K562 (cell line): ENCODE measurements at regions not wholly inside any gene's neighbourhood (a gene's known extent, or its start where the extent isn't known, plus 50 kb on each side); places are given as distances from the start of the nearest gene placed in this dataset.

Experiments
- ATAC-seq: fragments of 200-7000 bp; cut with Tn5 transposase; 3 replicates; pipeline ENCODE4 v1.9.1; 2020; ENCODE audit warnings: moderate library complexity
- BruUV-seq: library from RNA; stranded (reverse); fragments of 400-500 nt; replicated peaks from 2 replicates; lab custom pipeline; 2021; lab: Mats Ljungman, UMichigan
- CTCF ChIA-PET: fragments of 300-600 bp; formaldehyde crosslinking; extraction: SDS; loops from one replicate; lab custom pipeline; 2021; ENCODE audit warnings: low intra/inter-chr PET ratio; lab: Yijun Ruan, JAX
- POLR2A ChIA-PET: fragments of 300-600, 350-650 bp; sonication (Branson Sonifier 250); formaldehyde crosslinking; extraction: SDS; loops from one replicate; lab custom pipeline; 2021; ENCODE audit warnings: antibody characterized with exemption, inconsistent platforms; lab: Yijun Ruan, JAX
- DNase-seq, 4 experiments: peaks; one replicate each; pipeline versions ENCODE4 v3.0.0 to v3.0.0-alpha.2; 2011 to 2018; ENCODE audit warnings: low spot score in 3 of 4, mixed read lengths in 3 of 4; ENCODE audit errors: extremely low read depth in 1 of 4
- FAIRE-seq: peaks from 2 replicates; lab custom pipeline; 2011; peaks lifted over from hg19 to GRCh38; lab: Jason Lieb, UNC
- H2AFZ ChIP-seq: 2 replicates; pipeline ENCODE4 v1.6.0; 2011; ENCODE audit warnings: low read depth, low read length, control low read depth, inconsistent platforms
- H3K27ac ChIP-seq: fragments of 200-600 bp; 3 replicates; pipeline ENCODE4 v1.8.0; 2011; ENCODE audit warnings: low read depth, mild to moderate bottlenecking, control low read depth, inconsistent platforms, low read length, moderate library complexity, mixed read lengths; ENCODE audit errors: extremely low read depth
- H3K27me3 ChIP-seq, 2 experiments: fragments of 300-600 bp in 1 of 2; 2 replicates in 1 of 2; 3 replicates in 1 of 2; pipeline versions ENCODE4 v1.6.0 to v1.8.0; 2011; ENCODE audit warnings: inconsistent platforms in 2 of 2, low read length in 2 of 2, mild to moderate bottlenecking in 1 of 2, mixed read lengths in 1 of 2, moderate library complexity in 1 of 2; ENCODE audit not compliant: control insufficient read depth in 2 of 2, insufficient read depth in 2 of 2
- H3K36me3 ChIP-seq: fragments of 300-600 bp; 3 replicates; pipeline ENCODE4 v1.8.0; 2011; ENCODE audit warnings: mild to moderate bottlenecking, low read length, inconsistent platforms; ENCODE audit not compliant: control insufficient read depth, insufficient read depth
- H3K4me1 ChIP-seq, 2 experiments: fragments of 200-600 bp in 1 of 2; replicated peaks in 1 of 2; 2 replicates in 1 of 2; 3 replicates in 1 of 2; pipeline versions ENCODE4 v1.5.1 to v1.8.0; 2011; ENCODE audit warnings: inconsistent platforms in 2 of 2, low read length in 2 of 2, mild to moderate bottlenecking in 1 of 2, mixed read lengths in 1 of 2, moderate library complexity in 1 of 2; ENCODE audit not compliant: control insufficient read depth in 2 of 2, insufficient read depth in 2 of 2
- H3K4me2 ChIP-seq: 2 replicates; pipeline ENCODE4 v1.6.1; 2011; ENCODE audit warnings: low read length, control low read depth, inconsistent platforms, mixed read lengths; ENCODE audit not compliant: insufficient read depth
- H3K4me3 ChIP-seq: fragments of 200-600 bp; sonication (generic), shearing (Covaris generic); 2 replicates; pipeline ENCODE4 v1.5.1; 2016; ENCODE audit warnings: control low read depth, inconsistent platforms
- H3K79me2 ChIP-seq: fragments of 200-600 bp; 3 replicates; pipeline ENCODE4 v1.8.0; 2011; ENCODE audit warnings: low read length, inconsistent platforms; ENCODE audit not compliant: control insufficient read depth, insufficient read depth
- H3K9ac ChIP-seq, 2 experiments: 2 replicates each; pipeline versions ENCODE4 v1.6.0 to v1.6.1; 2011; ENCODE audit warnings: low read depth in 2 of 2, low read length in 2 of 2, control low read depth in 1 of 2, inconsistent platforms in 1 of 2, mild to moderate bottlenecking in 1 of 2, mixed read lengths in 1 of 2; ENCODE audit not compliant: insufficient read depth in 1 of 2
- H3K9me1 ChIP-seq: one replicate; pipeline ENCODE4 v1.6.0; 2011; ENCODE audit warnings: inconsistent platforms, mild to moderate bottlenecking, low read length, moderate library complexity; ENCODE audit not compliant: control insufficient read depth, insufficient read depth
- H3K9me3 ChIP-seq: replicated peaks from 2 replicates; pipeline ENCODE4 v1.5.1; 2011; ENCODE audit warnings: low read depth, low read length, inconsistent platforms; ENCODE audit not compliant: control insufficient read depth, insufficient read depth
- H4K20me1 ChIP-seq: replicated peaks from 2 replicates; pipeline ENCODE4 v1.6.1; 2011; ENCODE audit warnings: low read length, inconsistent platforms, mixed read lengths; ENCODE audit not compliant: control insufficient read depth, insufficient read depth
- RAD21 ChIP-seq, 2 experiments: fragments of 250-450 bp in 1 of 2; fragments of 450-650 bp in 1 of 2; sonication (Bioruptor Pico) in 1 of 2; formaldehyde crosslinking in 1 of 2; IDR thresholded peaks in 1 of 2; conservative IDR thresholded peaks in 1 of 2; 2 replicates each; pipeline versions ENCODE4 v1.4.0 to v1.8.0; 2020 to 2022; ENCODE audit warnings: mild to moderate bottlenecking in 2 of 2, moderate library complexity in 1 of 2
- TEAD4 ChIP-seq, 2 experiments: sonication (generic) in 1 of 2; formaldehyde crosslinking in 1 of 2; IDR thresholded peaks; 2 replicates each; pipeline versions ENCODE4 v1.6.1 to v1.8.0; 2012 to 2022; ENCODE audit warnings: borderline replicate concordance in 1 of 2, inconsistent platforms in 1 of 2, low read length in 1 of 2, mild to moderate bottlenecking in 1 of 2, missing genetic modification reagents in 1 of 2
- ZNF316 ChIP-seq: fragments of 450-650 bp; IDR thresholded peaks from 2 replicates; pipeline ENCODE4 v1.6.1; 2016
- ZNF75A ChIP-seq: fragments of 450-650 bp; formaldehyde crosslinking; IDR thresholded peaks from 2 replicates; pipeline ENCODE4 v1.4.0; 2020; ENCODE audit warnings: mild to moderate bottlenecking
- WGBS: fragments of 100-300 bp; shearing (Covaris generic); methylation state at CpG from one replicate; pipeline ENCODE4 v1.1.6; 2016; ENCODE audit warnings: low coverage, mixed read lengths; ENCODE audit not compliant: insufficient coverage; ENCODE audit errors: missing lambda C conversion rate; 5-methylcytosine and 5-hydroxymethylcytosine counted together
- in situ Hi-C: fragments of 300-500 bp; cut with MboI; formaldehyde crosslinking; loops from 4 replicates; pipeline ENCODE4 v1.15.0; 2018; ENCODE audit warnings: inconsistent platforms, mixed read lengths
- intact Hi-C: fragments of 100-400 bp; cut with micrococcal nuclease; formaldehyde crosslinking; loops from 2 replicates; pipeline ENCODE4 v1.14.2; 2022
- TF ChIP-seq, protein P1 (sequence below), 2 experiments: IDR thresholded peaks; 2 replicates each; pipeline ENCODE4 v1.6.1; 2011; ENCODE audit warnings: borderline replicate concordance in 1 of 2, control low read depth in 1 of 2, low read depth in 1 of 2, low read length in 1 of 2, mild to moderate bottlenecking in 1 of 2, mixed read lengths in 1 of 2, moderate library complexity in 1 of 2; ENCODE audit not compliant: insufficient read depth in 1 of 2, insufficient read length in 1 of 2, poor library complexity in 1 of 2, severe bottlenecking in 1 of 2; ENCODE audit errors: extremely low read depth in 1 of 2
- TF ChIP-seq, protein P2 (sequence below), 2 experiments: IDR thresholded peaks in 1 of 2; conservative IDR thresholded peaks in 1 of 2; 2 replicates each; pipeline ENCODE4 v1.6.1; 2016; ENCODE audit warnings: low read depth in 2 of 2, mild to moderate bottlenecking in 1 of 2, missing compliant biosample characterization in 1 of 2, missing genetic modification characterization in 1 of 2, moderate library complexity in 1 of 2
- TF ChIP-seq, protein P3 (sequence below): fragments of 250-450 bp; sonication (Bioruptor Pico); IDR thresholded peaks from 2 replicates; pipeline ENCODE4 v1.4.0; 2020

DNA sequence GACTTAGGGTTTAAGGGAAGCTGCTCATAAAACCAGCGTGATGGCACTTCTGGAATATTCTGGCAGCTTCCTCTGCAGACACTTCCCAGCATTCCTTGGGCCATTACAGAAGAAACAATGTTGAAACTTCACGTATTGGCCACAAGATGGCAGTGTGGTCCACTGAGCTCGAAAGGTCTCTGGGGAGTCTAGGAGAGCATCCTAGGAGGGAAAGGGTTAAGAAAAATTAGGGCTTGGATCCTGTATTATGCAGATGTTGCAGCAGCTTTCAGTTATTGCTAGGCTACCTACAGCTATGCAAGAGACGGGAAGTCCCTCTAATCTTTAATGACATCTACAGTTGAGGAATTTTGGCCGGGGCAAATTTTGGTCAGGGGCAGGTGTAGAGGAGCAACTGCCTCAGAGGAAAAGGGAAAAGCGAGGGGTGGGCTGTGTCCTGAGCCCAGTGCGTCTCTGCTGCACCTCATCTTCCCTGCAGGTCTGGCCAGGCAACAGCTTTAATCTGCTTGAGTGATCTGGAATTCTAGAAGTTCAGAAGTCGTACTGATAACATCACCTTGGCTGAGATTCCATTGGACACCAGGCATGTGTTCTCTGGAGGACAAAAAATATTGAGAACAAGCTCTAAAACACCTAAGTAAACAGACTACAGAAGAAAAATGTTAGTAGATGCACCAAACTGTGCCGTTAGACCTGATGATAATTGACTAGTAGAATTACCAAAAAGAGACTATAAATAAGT is 220.8 kb upstream of the PRSS58 start:
- CTCF ChIA-PET = interaction anchor here (0.6 to 1.2 kb wide), 2 partner anchors 303 to 304 kb away, joined by 3 to 6 read pairs; no protein-coding TSS in a partner anchor
- Histone ChIP-seq H3K27ac (no peak overlapping the region), H3K4me2 (no peak overlapping the region), H4K20me1 (no peaks in the 10 kb centered on the region), H3K4me1 (no peaks in the 10 kb centered on the region), H3K4me3 (no peak overlapping the region), H3K9me3 (no peaks in the 10 kb centered on the region), H3K36me3 (no peaks in the 10 kb centered on the region), H3K79me2 (no peaks in the 10 kb centered on the region), H3K9ac (no peak overlapping the region), H3K27me3 (no peaks in the 10 kb centered on the region; a peak in 1 of 5 replicates), H2AFZ (0 out of 2 replicates have a peak overlapping the region, but pooled peaks have one; percentile 0), H3K9me1 (no peaks in the 10 kb centered on the region)
- 4% methylated on average over 9 of the region's 9 CpGs for WGBS
- DNase-seq (peak; percentile 46 to 70 (median 68)), FAIRE-seq (peak; percentile 89), ATAC-seq (peak; percentile 96)
- BruUV-seq = no TSS peak
- intact Hi-C loops (no loop called here), in situ Hi-C loops (no loop called here)
- POLR2A ChIA-PET = interaction anchor here (0.6 to 0.9 kb wide), 2 partner anchors 14 to 15 kb away, joined by 3 to 4 read pairs; no protein-coding TSS in a partner anchor
- TF ChIP-seq, protein P1, sequence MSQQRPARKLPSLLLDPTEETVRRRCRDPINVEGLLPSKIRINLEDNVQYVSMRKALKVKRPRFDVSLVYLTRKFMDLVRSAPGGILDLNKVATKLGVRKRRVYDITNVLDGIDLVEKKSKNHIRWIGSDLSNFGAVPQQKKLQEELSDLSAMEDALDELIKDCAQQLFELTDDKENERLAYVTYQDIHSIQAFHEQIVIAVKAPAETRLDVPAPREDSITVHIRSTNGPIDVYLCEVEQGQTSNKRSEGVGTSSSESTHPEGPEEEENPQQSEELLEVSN (IDR thresholded peaks at IDR 0.05; ENCODE audit: borderline replicate concordance in 1 of 2, extremely low read depth in 1 of 2, insufficient read depth in 1 of 2, insufficient read length in 1 of 2, low read depth in 1 of 2, low read length in 1 of 2, poor library complexity in 1 of 2, severe bottlenecking in 1 of 2) = no peak
- TF ChIP-seq RAD21 (CRISPR knock-in tag; conservative IDR thresholded peaks at IDR 0.05 in 1 of 2, IDR thresholded peaks at IDR 0.05 in 1 of 2) (peak in 1 of 2 experiments; percentile 32; a peak in 3 of 4 replicates), ZNF316 (no peak), ZNF75A (CRISPR knock-in tag) (no peak), TEAD4 (IDR thresholded peaks at IDR 0.05; ENCODE audit: low read length) (peak; percentile 53; the same call in 1 of the 2 replicates), TEAD4 (CRISPR knock-in tag; IDR thresholded peaks at IDR 0.05; ENCODE audit: borderline replicate concordance) (no peak)
- TF ChIP-seq, protein P2, sequence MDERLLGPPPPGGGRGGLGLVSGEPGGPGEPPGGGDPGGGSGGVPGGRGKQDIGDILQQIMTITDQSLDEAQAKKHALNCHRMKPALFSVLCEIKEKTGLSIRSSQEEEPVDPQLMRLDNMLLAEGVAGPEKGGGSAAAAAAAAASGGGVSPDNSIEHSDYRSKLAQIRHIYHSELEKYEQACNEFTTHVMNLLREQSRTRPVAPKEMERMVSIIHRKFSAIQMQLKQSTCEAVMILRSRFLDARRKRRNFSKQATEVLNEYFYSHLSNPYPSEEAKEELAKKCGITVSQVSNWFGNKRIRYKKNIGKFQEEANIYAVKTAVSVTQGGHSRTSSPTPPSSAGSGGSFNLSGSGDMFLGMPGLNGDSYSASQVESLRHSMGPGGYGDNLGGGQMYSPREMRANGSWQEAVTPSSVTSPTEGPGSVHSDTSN (CRISPR knock-in tag; IDR thresholded peaks at IDR 0.05; ENCODE audit: low read depth) = no peak
- TF ChIP-seq, protein P2 (tag; conservative IDR thresholded peaks at IDR 0.05; ENCODE audit: low read depth) = no peak
- TF ChIP-seq, protein P3, sequence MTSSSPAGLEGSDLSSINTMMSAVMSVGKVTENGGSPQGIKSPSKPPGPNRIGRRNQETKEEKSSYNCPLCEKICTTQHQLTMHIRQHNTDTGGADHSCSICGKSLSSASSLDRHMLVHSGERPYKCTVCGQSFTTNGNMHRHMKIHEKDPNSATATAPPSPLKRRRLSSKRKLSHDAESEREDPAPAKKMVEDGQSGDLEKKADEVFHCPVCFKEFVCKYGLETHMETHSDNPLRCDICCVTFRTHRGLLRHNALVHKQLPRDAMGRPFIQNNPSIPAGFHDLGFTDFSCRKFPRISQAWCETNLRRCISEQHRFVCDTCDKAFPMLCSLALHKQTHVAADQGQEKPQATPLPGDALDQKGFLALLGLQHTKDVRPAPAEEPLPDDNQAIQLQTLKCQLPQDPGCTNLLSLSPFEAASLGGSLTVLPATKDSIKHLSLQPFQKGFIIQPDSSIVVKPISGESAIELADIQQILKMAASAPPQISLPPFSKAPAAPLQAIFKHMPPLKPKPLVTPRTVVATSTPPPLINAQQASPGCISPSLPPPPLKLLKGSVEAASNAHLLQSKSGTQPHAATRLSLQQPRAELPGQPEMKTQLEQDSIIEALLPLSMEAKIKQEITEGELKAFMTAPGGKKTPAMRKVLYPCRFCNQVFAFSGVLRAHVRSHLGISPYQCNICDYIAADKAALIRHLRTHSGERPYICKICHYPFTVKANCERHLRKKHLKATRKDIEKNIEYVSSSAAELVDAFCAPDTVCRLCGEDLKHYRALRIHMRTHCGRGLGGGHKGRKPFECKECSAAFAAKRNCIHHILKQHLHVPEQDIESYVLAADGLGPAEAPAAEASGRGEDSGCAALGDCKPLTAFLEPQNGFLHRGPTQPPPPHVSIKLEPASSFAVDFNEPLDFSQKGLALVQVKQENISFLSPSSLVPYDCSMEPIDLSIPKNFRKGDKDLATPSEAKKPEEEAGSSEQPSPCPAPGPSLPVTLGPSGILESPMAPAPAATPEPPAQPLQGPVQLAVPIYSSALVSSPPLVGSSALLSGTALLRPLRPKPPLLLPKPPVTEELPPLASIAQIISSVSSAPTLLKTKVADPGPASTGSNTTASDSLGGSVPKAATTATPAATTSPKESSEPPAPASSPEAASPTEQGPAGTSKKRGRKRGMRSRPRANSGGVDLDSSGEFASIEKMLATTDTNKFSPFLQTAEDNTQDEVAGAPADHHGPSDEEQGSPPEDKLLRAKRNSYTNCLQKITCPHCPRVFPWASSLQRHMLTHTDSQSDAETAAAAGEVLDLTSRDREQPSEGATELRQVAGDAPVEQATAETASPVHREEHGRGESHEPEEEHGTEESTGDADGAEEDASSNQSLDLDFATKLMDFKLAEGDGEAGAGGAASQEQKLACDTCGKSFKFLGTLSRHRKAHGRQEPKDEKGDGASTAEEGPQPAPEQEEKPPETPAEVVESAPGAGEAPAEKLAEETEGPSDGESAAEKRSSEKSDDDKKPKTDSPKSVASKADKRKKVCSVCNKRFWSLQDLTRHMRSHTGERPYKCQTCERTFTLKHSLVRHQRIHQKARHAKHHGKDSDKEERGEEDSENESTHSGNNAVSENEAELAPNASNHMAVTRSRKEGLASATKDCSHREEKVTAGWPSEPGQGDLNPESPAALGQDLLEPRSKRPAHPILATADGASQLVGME (CRISPR knock-in tag) = no peak
